Suppressor macrophage treated with lipopolysaccharide for 4 hours (primary cell): ENCODE measurements at regions not wholly inside any gene's neighbourhood (a gene's known extent, or its start where the extent isn't known, plus 50 kb on each side); places are given as distances from the start of the nearest gene placed in this dataset.
A peak's percentile ranks its signal among the peaks of the same experiment; 100 is the strongest.

ENCODE experiments used
- DNase-seq: peaks from one replicate; pipeline ENCODE4 v3.0.0-alpha.2; 2020

GRCh38 chrX:9318213-9318612, 146.6 kb upstream of the TBL1X start:
- DNase-seq, result no peak

DNA sequence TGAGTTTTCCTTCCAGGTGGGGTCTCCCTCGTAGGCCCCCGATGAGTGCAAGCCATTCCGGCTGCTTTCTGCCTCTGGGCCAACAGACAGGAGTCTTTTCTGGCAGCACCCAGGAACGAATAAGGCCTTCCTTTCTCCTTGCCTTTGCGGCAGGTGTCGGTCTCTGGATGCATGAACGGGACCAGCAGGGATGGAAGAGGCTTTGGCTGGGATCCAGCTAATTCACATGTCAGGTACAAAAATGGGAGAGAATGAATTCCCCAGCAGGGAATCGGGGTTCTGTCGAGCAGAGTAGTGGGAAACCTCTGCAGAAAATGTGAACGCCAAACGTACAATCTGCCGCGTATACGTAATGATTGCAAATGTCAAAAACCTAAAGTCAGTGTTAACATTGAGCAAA, 146.1 kb upstream of the TBL1X start:
- DNase-seq, result no peak

GRCh38 chrX:9320940-9321339, 143.9 kb upstream of the TBL1X start:
- DNase-seq, result no peak

- peak; percentile 61 for DNase-seq
Observed at GRCh38 chrX:9324676-9325075, 140.2 kb upstream of the TBL1X start.

DNA sequence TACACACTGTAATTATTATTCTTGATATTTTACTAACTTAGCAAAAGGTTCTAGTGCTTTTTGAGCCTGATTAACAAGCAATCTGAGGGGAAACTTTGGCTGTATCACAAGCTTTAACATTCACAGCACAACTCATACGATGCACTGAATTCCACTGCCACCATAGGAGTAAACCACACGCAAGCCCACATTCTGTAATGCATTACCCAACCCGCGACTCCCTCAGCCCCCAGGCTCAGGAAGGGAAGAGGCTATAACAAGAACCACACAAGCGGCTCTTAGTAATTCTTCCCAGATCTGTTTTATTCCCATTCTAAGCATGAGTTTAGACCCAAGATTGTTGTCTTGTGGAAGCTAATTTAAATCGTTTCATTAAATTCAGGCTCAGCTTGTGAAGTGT, 138.5 kb upstream of the TBL1X start:
- DNase-seq, result no peak

DNA sequence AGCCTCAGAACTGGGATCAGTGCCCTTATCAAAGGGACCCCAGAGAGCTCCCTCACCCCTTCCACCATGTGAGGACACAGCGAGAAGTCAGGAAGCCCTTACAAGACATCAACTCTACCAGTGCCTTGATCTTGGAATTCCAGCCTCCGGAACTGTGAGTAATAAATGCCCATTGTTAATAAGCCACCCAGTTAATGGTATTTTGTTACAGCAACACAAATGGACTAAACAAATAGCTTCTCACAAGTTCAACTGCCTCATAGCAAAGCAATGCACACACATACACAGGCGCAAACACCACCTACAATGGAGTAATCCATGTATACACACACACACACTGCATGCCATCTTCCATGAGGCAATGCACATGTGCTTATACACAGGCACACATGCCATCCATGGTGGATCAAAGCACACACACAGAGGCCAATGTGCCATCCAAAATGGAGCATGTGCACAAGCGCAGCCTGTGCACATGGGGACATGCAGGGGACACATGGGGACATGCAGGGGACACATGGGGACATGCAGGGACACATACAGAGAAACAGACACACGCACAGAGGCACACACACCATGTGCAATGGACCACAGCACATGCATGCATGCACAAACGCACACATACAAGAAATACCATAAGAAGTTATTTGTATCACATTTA, 137.6 kb upstream of the TBL1X start:
- DNase-seq, result no peak

DNA sequence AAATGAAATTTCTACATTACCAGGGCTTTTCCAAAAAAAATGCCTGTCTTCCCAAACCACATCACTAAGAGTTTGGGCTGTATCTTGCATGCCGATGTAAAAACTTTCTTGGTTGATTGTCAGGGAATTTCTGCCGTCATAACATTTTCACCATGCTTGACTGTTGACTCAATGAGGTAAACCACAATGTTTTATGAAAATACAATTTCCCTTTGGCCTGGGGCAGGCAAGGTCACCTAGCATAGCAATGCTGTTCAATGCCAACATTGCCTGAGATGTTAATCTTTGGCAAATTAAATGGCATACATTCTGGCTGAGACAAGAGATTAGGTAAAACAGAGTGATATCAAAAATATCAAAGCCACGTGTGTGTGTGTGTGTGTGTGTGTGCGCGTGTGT, 137.1 kb upstream of the TBL1X start:
- no peak for DNase-seq

- DNase-seq, result no peak
Observed at GRCh38 chrX:9329056-9329455, 135.8 kb upstream of the TBL1X start.

GRCh38 chrX:9330249-9330982, 134.4 kb upstream of the TBL1X start:
- DNase-seq, result no peak

- DNase-seq, result no peak
Observed at GRCh38 chrX:9333873-9334560, 130.8 kb upstream of the TBL1X start.

DNA sequence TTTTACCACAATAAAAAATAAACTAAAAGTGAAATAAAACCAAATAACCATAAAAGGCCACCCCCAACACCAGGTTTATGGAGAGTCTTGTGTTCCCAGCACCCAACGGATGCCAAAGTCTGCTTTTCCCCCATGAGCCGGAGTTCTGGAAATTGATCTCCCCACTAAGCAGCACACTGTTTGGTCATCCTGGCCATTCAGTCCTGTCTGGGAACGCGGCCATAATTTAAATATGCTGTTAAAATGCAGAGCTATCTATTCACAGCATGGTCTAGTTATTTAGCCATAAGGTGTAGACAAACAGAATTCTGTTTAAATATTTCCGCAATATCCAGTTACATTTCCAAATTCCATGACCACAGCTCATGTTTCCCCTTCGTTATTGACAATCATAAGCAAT, 129.6 kb upstream of the TBL1X start:
- DNase-seq, result no peak

GRCh38 chrX:9336456-9336855, 128.4 kb upstream of the TBL1X start:
- no peak for DNase-seq

- no peak for DNase-seq
Observed at GRCh38 chrX:9337046-9337445, 127.8 kb upstream of the TBL1X start.

GRCh38 chrX:9338986-9339385, 125.9 kb upstream of the TBL1X start:
- DNase-seq, result no peak

DNA sequence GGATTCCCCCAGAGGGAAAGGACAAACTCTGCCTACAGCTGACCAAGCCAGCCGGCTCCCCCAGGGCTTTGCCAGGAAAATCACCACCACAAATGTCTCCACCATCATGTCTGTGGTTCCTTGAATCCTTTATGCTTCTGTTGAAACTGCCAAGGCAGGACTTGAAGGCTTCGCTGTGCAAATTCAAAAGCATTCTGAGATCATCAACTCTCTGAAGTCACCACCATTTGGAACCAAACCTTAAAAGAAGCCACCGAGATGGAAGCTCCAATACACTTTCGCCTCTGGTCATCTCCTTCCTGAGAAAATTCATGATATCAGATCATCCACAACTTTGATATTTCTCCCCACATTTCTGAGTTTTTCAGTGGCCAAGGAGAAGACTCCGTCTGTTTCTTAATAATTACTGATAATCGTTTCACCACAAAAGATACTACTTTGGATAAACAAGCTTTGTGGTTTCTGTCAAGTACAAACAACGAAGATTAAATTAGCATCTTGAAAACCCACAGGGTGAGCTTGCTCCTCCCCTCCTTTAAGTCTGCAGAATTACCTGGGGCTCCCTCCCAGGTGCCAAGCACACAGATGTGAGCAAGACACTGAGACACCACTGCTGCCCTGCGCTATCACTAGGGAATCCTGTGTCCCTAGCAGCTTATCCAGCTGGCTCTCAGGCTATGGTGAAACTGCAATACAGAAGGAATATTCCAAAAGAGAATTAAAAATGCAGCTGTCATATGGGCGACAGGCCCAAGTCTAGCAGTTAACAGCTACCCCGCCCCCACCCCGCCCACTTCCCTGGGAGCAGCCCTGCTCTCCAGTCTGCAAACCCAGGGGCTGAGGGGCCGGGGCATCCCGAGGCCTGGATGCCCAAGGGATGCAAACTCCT, 125.0 kb upstream of the TBL1X start:
- DNase-seq, result no peak

GRCh38 chrX:9340598-9341290, 124.1 kb upstream of the TBL1X start:
- peak; percentile 58 for DNase-seq

DNA sequence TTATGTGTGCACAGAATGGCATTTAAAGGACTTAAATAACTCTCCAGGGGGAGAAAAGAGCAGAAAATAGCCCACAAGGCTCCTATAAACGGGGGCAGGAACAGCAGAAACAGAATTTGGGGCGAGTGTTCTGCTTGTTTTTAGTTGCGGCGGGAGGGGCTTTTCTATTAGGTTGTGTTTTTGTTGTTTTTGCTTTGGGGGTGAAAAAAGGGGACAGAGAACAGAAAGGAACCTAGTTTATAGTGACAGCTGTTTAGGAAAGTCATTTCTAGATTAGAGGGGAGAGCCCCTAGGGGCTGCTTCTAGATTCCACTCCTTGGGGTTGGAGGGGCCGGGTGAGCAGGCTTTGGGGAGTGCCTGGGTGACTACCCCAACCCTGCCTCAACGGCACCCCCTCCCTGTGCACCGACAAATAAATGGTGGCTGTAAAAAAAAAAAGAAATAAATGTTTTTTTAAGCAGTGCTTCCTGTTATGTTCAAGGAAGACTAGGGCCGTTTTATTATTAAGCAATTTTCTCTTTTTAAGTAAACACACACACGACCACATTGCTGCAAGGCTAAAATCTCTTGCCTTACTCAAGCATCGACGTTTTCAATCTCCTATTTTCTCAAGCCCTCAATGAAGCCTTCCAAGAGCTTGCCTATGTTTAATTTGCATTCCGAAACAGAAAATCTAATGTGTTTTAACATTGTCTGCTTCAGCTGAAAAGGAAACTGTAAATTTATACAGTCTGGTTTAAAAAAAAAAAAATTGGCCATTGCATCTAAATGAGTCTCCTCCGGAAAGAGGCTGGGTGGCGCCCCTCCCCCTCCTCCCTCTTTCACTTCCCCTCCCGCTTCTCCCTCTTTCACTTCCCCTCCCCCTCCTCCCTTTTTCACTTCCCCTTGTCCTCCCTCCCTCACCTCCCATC, 123.3 kb upstream of the TBL1X start:
- DNase-seq, result peak; percentile 87

DNA sequence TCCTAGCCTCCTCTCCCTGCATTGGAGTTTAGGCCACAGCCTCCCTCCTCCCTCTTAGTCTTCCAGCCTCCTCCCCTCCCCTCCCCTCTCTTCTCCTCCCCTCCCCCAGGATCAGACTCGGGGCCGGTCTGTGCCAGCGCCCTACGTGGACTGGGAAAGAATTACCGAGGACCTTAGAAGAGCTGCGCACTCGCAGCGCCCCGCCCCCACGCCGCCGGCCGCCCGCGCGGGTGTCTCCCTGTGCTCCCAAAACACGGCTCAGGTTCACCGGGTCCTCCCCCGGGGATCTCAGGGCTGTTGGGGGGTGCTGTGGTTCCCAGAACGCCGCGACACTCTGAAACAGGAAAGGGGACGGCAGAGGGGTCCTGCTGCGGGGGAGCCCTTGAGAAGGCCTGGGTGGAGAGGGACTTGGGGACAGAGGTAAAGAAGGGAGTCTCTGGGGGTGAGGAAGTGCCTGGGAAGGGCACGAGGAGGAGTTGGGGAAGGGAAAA, 122.3 kb upstream of the TBL1X start:
- peak; percentile 66 for DNase-seq

- DNase-seq, result no peak
Observed at GRCh38 chrX:9343971-9344370, 120.9 kb upstream of the TBL1X start.

- DNase-seq, result no peak
Observed at GRCh38 chrX:9345957-9346356, 118.9 kb upstream of the TBL1X start.
